ENCODE measurements at regions not wholly inside any gene's neighbourhood (a gene's known extent, or its start where the extent isn't known, plus 50 kb on each side); places are given as distances from the start of the nearest gene placed in this dataset.
"Not testable (repeated sequence)": the region's sequence is repeated elsewhere in the genome, so short reads cannot be mapped to it uniquely, and the experiment has no call there.

GRCh38 chr2:147181351-147182029 lies 663.3 kb upstream of the ACVR2A start:
- no peak for DNase-seq (ENCODE audit: low spot score)

GRCh38 chr2:147177071-147177857 lies 667.6 kb upstream of the ACVR2A start:
- DNase-seq (ENCODE audit: low spot score), result no peak

DNA sequence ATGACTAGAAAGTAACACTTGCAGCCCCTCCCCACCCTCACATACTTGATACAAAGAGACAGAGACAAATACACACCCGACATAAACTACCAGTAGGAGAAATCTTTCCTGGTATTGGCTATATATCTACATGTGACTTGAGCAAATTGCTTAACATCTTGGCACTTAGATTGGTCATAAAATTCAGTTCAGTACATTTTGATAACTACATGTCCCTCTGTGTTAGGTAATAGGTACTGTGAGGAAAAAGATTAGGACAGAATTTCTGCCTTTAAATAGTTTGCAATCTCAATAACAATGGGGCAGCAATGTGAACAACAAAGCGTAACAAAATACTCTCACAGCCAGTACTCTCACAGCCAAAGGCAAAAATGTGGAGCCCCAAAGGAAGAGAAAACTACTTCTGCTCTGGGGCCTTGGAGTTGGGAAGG lies 670.0 kb upstream of the ACVR2A start:
- DNase-seq (ENCODE audit: low spot score), result no peak

- DNase-seq (ENCODE audit: low spot score), result no peak
These were observed 671.0 kb upstream of the ACVR2A start for GRCh38 chr2:147173798-147174197.

DNA sequence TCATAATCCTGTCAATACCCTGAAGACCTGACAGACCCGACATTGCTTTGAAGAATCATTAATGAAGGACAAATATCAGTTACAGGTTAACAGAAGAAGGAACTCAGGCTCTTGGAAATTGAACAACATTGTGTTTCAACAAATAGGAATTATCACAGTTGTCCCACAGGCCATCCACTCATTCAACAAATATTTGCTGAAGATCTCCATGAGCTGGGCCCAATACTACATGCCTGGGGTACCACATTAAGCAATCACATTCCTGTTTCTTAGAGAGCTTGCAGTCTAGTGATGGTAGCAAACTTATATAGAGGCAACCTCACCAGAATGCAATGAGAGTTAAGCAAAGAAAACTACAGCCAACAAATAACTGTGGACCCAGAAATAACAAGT lies 671.6 kb upstream of the ACVR2A start:
- DNase-seq (ENCODE audit: low spot score), result no peak

- no peak for DNase-seq (ENCODE audit: low spot score)
These were observed 672.2 kb upstream of the ACVR2A start for GRCh38 chr2:147172493-147173188.

- DNase-seq (ENCODE audit: low spot score), result no peak
These were observed 672.9 kb upstream of the ACVR2A start for GRCh38 chr2:147171941-147172340.

GRCh38 chr2:147170932-147171331 lies 673.9 kb upstream of the ACVR2A start:
- DNase-seq (ENCODE audit: low spot score), result no peak

- DNase-seq (ENCODE audit: low spot score), result no peak
These were observed 679.0 kb upstream of the ACVR2A start for GRCh38 chr2:147165697-147166382.

GRCh38 chr2:147164563-147164962 lies 680.3 kb upstream of the ACVR2A start:
- no peak for DNase-seq (ENCODE audit: low spot score)

GRCh38 chr2:147161746-147162145 lies 683.1 kb upstream of the ACVR2A start:
- DNase-seq (ENCODE audit: low spot score), result no peak

DNA sequence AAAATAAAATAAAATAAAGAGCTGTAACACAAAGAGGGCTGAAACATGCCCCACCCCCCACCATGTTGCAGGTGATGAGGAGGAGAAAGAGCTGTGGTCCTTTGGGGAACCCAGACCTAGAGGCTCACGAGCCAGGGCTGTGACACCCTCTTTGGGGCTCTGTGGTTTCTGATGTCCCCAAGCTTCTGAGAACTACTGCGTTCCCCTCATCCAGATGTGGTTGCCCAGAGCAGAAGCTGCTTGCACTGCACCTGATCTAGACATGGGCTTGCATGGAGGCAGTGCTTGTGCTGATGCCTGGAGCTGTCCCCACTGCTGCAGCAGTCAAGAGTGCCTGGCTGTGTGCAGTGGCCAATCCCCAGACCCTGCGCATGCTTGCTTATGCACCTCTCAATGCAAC lies 687.9 kb upstream of the ACVR2A start:
- DNase-seq (ENCODE audit: low spot score), result no peak

GRCh38 chr2:147150241-147150635 lies 694.6 kb upstream of the ACVR2A start:
- DNase-seq (ENCODE audit: low spot score), result no peak

DNA sequence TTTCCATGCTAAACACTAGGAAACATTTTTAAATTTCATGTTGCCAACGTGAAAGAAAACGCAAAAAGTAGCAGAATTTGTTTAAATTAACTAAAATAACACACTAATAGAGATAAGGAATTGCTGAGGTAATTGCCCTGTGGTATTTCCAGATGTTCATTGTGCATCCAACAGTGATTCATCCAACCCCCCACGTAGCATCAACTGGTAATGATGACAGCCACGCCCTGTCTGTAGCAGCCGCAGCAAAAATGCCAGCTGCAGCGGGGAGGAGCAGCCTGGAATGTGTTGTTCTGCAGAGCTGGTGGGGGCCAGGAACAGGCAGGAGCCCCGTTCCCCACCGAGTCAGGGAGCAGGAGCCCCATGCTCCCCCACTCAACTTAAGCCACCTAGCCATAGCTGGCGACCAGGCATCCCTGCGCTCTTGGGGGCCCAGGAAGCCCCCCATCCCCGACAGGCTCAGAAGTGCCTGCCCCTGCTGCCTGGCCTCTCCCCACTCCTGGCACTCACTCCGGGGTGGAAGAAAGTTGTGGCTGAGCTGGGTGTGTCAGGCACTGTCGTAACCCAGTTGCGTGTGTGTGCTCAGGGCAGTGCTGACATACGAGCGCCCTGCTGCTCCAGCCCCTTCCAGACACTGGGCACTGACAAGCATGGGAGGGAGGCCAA lies 695.1 kb upstream of the ACVR2A start:
- DNase-seq (ENCODE audit: low spot score), result no peak

- no peak for DNase-seq (ENCODE audit: low spot score)
These were observed 697.0 kb upstream of the ACVR2A start for GRCh38 chr2:147147802-147148201.

GRCh38 chr2:147141930-147142329 lies 702.9 kb upstream of the ACVR2A start:
- no peak for DNase-seq (ENCODE audit: low spot score)

GRCh38 chr2:147139732-147140131 lies 705.1 kb upstream of the ACVR2A start:
- DNase-seq (ENCODE audit: low spot score), result not testable (repeated sequence)

DNA sequence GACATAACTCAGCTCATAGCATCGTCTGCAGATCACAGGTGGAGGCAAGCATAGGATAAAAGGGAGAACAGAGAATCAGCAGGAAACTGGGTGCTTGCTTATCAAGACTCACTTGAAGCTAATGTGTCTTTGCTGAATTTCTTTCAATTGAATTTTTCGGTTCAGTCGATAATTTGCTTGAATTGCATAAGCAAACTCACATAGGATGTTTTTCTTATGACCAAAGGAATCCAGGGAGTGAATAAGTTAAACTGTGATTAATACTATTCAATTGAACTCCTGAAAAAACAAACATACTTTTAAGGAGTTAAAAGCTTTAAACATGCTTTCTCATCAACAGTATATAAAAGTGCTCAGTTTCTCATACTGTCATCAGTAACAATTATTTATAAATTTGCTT lies 707.1 kb upstream of the ACVR2A start:
- DNase-seq (ENCODE audit: low spot score), result no peak

GRCh38 chr2:147135376-147135775 lies 709.5 kb upstream of the ACVR2A start:
- DNase-seq (ENCODE audit: low spot score), result no peak

GRCh38 chr2:147133286-147133908 lies 711.4 kb upstream of the ACVR2A start:
- DNase-seq (ENCODE audit: low spot score), result no peak

GRCh38 chr2:147125145-147125544 lies 719.7 kb upstream of the ACVR2A start:
- DNase-seq (ENCODE audit: low spot score), result no peak
